Astrocyte of the spinal cord (primary cell): ENCODE measurements at regions not wholly inside any gene's neighbourhood (a gene's known extent, or its start where the extent isn't known, plus 50 kb on each side); places are given as distances from the start of the nearest gene placed in this dataset.
A peak's percentile ranks its signal among the peaks of the same experiment; 100 is the strongest.

Experiments
- DNase-seq: peaks from one replicate; pipeline ENCODE4 v3.0.0; 2011; ENCODE audit warnings: low read depth, low spot score
- H3K4me3 ChIP-seq: 2 replicates; pipeline ENCODE4 v1.5.1; 2011; ENCODE audit warnings: low read depth, mild to moderate bottlenecking, low read length, moderate library complexity
- in situ Hi-C: cut with HindIII; loops from 2 replicates; pipeline ENCODE4 v1.10.0; 2017; ENCODE audit warnings: low sequenced_read_pairs
- TF ChIP-seq, protein P1 (sequence below): IDR thresholded peaks from 2 replicates; pipeline ENCODE4 v1.5.1; 2012; ENCODE audit warnings: low read depth, mild to moderate bottlenecking, low read length, inconsistent platforms

DNA sequence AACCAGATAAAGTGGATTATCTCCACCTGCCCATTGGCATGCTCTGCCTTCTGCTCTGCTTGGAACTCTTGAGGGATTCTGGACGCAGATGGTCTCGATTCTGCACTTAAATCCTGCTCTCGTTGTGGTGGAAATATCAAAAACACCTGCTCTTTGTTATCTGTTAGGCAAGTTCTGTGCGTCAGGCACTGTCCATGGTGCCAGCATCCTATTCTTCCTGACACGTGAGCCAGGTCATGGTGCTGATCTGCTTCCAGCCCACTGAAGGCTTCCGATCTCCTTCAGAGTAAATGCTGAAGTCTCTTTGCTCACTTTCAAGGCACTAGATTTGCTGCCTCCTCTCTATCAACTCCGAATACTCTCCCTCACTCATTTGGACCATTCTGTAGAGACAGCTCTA is 505.6 kb downstream of the HTR7 start:
- DNase-seq, result no peak
- no peak overlapping the region for H3K4me3 ChIP-seq
- TF ChIP-seq, protein P1, sequence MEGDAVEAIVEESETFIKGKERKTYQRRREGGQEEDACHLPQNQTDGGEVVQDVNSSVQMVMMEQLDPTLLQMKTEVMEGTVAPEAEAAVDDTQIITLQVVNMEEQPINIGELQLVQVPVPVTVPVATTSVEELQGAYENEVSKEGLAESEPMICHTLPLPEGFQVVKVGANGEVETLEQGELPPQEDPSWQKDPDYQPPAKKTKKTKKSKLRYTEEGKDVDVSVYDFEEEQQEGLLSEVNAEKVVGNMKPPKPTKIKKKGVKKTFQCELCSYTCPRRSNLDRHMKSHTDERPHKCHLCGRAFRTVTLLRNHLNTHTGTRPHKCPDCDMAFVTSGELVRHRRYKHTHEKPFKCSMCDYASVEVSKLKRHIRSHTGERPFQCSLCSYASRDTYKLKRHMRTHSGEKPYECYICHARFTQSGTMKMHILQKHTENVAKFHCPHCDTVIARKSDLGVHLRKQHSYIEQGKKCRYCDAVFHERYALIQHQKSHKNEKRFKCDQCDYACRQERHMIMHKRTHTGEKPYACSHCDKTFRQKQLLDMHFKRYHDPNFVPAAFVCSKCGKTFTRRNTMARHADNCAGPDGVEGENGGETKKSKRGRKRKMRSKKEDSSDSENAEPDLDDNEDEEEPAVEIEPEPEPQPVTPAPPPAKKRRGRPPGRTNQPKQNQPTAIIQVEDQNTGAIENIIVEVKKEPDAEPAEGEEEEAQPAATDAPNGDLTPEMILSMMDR, result no peak
- in situ Hi-C loops, result no loop called here

DNA sequence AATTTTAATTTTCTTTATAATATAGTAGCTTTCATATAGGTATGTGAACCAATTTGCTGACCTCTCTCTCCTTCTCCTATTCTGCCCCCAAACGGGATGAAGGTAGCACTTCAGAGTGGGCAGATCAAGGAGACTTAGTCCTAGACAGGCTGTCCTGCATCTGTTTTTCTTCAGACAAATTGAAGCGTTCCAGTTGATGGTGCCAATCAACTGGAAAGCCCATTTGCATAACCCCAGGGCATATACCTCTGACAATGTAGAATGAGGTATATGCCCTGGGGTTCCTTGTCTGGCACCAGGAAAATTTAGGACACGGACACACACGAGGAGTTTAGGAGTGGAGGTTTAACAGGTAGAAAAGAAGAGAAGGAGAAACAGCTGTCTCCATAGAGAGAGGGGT is 502.9 kb downstream of the HTR7 start:
- no peak for DNase-seq
- TF ChIP-seq, protein P1, result no peak
- H3K4me3 ChIP-seq, result no peak overlapping the region
- in situ Hi-C loops, result no loop called here

DNA sequence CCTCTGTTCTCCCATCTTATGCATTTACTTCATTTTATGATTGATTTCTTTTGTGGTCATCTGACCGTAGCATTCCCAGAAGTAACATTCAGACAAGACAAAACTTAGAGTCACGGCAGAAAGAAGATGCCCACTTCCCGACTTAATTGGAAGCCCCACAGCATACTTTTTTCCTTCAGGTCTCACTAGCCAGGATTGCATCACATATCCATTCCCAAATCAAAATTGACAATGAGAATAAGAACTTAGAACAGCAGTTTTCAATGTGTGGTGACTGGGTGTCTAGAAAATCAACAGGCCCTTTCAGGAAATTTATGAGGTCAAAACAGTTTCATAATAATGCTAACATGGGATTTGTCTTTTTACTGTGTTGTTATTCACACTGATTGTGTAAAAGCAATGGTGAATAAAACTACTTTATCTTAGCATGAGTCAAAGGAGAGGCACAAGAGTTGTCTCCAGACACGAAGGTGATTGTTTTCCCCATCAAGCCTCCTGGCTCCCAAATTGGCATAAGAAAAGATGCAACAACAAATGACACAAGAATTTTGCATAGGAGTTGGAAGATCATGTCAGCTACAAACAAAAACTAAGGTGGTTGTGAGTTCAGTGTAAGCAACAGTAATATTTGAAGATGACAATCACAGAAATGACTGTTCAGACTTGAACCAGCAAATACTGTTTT is 493.9 kb downstream of the HTR7 start:
- TF ChIP-seq, protein P1, result no peak
- in situ Hi-C loops, result no loop called here
- H3K4me3 ChIP-seq, result no peak overlapping the region
- no peak for DNase-seq

DNA sequence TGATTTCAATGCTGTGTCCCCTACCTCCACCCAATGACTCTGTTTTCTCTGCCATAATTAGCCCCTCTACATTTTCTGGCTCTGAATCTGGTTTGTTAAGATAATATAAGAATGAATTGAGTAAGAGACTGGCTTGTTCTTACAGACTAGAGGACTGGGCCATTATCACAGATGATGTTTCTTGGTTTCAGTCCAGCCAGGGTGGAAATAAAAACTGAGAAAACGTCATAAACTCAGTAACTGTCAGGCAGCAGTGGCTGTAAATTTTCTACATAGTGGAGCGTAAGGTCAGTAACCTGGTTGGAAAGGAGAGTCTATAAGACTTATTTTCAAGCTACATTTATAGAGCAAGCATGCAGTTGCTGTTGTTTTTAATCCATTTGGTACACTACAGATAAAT is 485.4 kb downstream of the HTR7 start:
- DNase-seq, result no peak
- in situ Hi-C loops, result no loop called here
- no peak overlapping the region for H3K4me3 ChIP-seq
- TF ChIP-seq, protein P1, result no peak

DNA sequence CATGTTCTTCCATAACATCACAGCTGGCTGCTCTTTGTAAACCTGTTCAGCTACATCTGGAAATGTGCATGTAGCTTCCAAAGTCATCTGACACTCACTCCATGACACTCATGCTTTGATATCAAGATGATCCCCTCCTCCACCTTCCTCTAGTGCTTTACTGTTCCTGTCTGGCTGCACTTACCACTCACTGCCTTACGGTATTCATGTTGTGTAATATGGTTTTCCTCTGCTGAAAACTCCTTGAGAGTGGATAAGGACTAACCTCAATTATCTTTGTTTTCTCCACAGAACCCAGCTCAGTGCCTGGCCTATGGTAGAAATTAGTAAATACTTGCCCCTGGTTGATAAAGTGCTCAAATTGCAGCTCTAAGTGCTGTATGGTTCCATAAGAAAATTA is 483.9 kb downstream of the HTR7 start:
- DNase-seq, result no peak
- no peak overlapping the region for H3K4me3 ChIP-seq
- TF ChIP-seq, protein P1, result no peak
- in situ Hi-C loops, result no loop called here

DNA sequence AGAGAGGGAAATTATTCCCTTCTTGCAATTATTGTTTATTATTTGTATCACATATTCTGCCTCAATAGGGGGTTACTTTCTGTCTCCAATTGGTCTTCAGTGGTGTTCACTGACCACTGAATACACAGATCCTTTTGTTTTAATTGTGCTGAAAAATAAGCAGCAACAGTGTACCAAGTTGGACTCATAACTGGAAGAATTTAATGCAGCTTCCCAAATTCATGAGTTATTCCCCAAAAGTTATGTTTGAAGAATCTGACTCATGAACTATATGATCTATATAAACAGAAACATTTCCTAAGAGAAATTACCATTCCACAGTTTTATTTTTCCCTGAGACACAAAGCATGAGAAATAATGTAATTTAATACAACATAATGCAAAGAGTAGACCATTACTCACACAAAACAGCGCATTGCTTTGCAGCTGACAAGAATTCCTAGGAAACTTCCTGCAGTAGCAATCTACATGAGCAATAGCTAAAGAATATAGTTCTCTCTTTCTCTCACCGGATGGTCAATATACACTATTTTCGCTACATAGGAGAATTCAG is 479.2 kb downstream of the HTR7 start:
- TF ChIP-seq, protein P1, result no peak
- in situ Hi-C loops, result no loop called here
- peak; percentile 47 for DNase-seq
- H3K4me3 ChIP-seq, result no peak overlapping the region

DNA sequence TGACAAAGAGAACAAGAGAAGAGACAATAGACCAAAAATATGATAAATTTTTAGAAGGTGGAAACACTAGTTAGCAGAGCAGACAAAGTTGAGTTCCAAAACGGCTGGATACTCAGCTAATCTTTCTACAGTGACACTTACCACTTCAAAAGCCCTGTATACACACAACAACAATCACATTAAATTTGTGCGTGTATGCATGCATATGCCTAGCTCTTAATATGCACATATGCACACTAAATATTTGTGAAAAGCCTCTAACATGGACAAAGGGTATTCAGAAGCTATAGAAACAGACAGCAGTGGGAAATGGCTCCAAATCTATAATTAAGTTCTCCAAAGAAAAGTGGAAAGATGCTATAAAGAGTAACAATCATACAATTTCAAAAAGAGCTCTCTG is 476.4 kb downstream of the HTR7 start:
- in situ Hi-C loops, result no loop called here
- TF ChIP-seq, protein P1, result no peak
- H3K4me3 ChIP-seq, result no peak overlapping the region
- no peak for DNase-seq
